ENCODE measurements at regions not wholly inside any gene's neighbourhood (a gene's known extent, or its start where the extent isn't known, plus 50 kb on each side); places are given as distances from the start of the nearest gene placed in this dataset.

DNA sequence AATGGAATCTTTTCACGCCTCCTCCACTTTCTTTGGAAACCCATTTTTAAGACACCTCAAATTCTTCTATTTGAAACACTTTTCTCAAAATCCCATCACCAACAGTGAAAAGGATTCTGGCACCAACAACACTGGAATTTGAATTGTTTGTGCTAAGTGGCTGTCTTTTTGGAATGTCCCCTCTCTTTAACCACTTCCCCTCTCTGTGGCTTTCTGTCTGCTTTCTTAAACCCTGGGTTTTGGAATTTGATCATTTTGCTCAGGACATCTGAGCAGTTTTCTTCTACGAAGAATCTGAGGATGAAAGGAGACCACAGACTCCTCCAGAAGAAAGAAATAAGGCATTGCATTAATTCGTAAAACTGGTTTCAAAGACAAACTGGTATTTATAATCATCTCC is 89.0 kb downstream of the MXRA5 start:
- H4K91ac ChIP-seq (ENCODE audit: insufficient read length, low read depth, low read length): no peak overlapping the region
- no peak overlapping the region for H2BK20ac ChIP-seq (ENCODE audit: low read depth, low read length, poor library complexity, severe bottlenecking)
- Mint-ChIP-seq H3K27ac (no peak overlapping the region), H3K27me3 (ENCODE audit: low read depth) (no peaks in the 10 kb centered on the region; the same call in 1 of the 2 replicates), H3K4me3 (no peak overlapping the region), H3K4me1 (no peaks in the 10 kb centered on the region), H3K36me3 (ENCODE audit: insufficient read depth in 1 of 3, low read depth in 3 of 3) (peaks cover 0 to 4% (median 0%) of the 10 kb centered on the region in 3 experiments; a peak in 1 of 7 replicates), H3K9me3 (peaks cover 6 to 7% of the 10 kb centered on the region in 2 experiments; a peak in 4 of 5 replicates)
- no peak overlapping the region for H2BK120ac ChIP-seq (ENCODE audit: low read depth, low read length, poor library complexity, severe bottlenecking)
- H4K20me1 ChIP-seq (ENCODE audit: control insufficient read depth, insufficient read depth, insufficient read length): no peaks in the 10 kb centered on the region
- no peak overlapping the region for H3K4ac ChIP-seq (ENCODE audit: low read depth, low read length)
- no peak overlapping the region for H3K18ac ChIP-seq (ENCODE audit: insufficient read length, low read depth, low read length)
- H2BK12ac ChIP-seq (ENCODE audit: insufficient read length, low read depth, low read length): no peak overlapping the region
- TF ChIP-seq, protein P1, sequence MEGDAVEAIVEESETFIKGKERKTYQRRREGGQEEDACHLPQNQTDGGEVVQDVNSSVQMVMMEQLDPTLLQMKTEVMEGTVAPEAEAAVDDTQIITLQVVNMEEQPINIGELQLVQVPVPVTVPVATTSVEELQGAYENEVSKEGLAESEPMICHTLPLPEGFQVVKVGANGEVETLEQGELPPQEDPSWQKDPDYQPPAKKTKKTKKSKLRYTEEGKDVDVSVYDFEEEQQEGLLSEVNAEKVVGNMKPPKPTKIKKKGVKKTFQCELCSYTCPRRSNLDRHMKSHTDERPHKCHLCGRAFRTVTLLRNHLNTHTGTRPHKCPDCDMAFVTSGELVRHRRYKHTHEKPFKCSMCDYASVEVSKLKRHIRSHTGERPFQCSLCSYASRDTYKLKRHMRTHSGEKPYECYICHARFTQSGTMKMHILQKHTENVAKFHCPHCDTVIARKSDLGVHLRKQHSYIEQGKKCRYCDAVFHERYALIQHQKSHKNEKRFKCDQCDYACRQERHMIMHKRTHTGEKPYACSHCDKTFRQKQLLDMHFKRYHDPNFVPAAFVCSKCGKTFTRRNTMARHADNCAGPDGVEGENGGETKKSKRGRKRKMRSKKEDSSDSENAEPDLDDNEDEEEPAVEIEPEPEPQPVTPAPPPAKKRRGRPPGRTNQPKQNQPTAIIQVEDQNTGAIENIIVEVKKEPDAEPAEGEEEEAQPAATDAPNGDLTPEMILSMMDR (conservative IDR thresholded peaks at IDR 0.05): no peak
- no peak overlapping the region for H3K23ac ChIP-seq (ENCODE audit: insufficient read length, low read depth, low read length)
- no peak overlapping the region for H3K27ac ChIP-seq (ENCODE audit: insufficient read length, low read depth, low read length)
- H2BK5ac ChIP-seq (ENCODE audit: insufficient read length, low read length): no peak overlapping the region
- H3K56ac ChIP-seq (ENCODE audit: insufficient read length, low read depth, low read length): no peak overlapping the region
- no peaks in the 10 kb centered on the region for H3K4me1 ChIP-seq (ENCODE audit: insufficient read depth, low read length)
- DNase-seq: no peak
- H3K4me2 ChIP-seq (ENCODE audit: insufficient read depth, insufficient read length, low read length): no peak overlapping the region
- no peak overlapping the region for H4K8ac ChIP-seq (replicated peaks; ENCODE audit: insufficient read length, low read depth, low read length)
- no peak overlapping the region for H3T11ph ChIP-seq (ENCODE audit: low read length)
- no peaks in the 10 kb centered on the region for H3K9me3 ChIP-seq (ENCODE audit: control insufficient read depth, low read depth, low read length)
- H3K9ac ChIP-seq (ENCODE audit: extremely low read depth, insufficient read length, low read length): no peak overlapping the region
- no peaks in the 10 kb centered on the region for H3K23me2 ChIP-seq (ENCODE audit: insufficient read length, low read depth, low read length, poor library complexity, severe bottlenecking)
- no CpG with 5 or more reads among the region's 3 CpGs for WGBS (ENCODE audit: extremely low coverage, insufficient read length, low lambda C conversion rate)
- H3K14ac ChIP-seq (ENCODE audit: insufficient read depth, low read length): no peak overlapping the region
- no peaks in the 10 kb centered on the region for H3K27me3 ChIP-seq (ENCODE audit: insufficient read depth, low read length)
- no peaks in the 10 kb centered on the region for H3K79me1 ChIP-seq (ENCODE audit: insufficient read depth, low read depth, low read length, poor library complexity, severe bottlenecking)
- H2BK15ac ChIP-seq (ENCODE audit: low read depth, low read length): no peak overlapping the region
- H2AK5ac ChIP-seq (ENCODE audit: insufficient read length, low read length): no peak overlapping the region
- H3K79me2 ChIP-seq (ENCODE audit: insufficient read depth, low read length): no peaks in the 10 kb centered on the region
- no peak overlapping the region for H2AFZ ChIP-seq (ENCODE audit: low read length)
- H4K5ac ChIP-seq (ENCODE audit: insufficient read length, low read depth, low read length): no peak overlapping the region
